Heart left ventricle (tissue), 16 donors: ENCODE measurements at regions not wholly inside any gene's neighbourhood (a gene's known extent, or its start where the extent isn't known, plus 50 kb on each side); places are given as distances from the start of the nearest gene placed in this dataset.

Experiments
- ATAC-seq, 4 donors: fragments of 200-7000 bp; cut with Tn5 transposase; one replicate each; pipeline ENCODE4 v1.9.1; 2020 to 2022; ENCODE audit warnings: moderate library complexity in 4 of 4, mild to moderate bottlenecking in 3 of 4, moderate number of reproducible peaks in 1 of 4
- DNase-seq, 5 donors: peaks; one replicate each; pipeline ENCODE4 v3.0.0-alpha.2; 2020
- H3K27ac ChIP-seq, 12 donors: fragments of 200-600 bp; sonication (generic) in 4 of 12; one replicate each; pipeline versions ENCODE4 v1.5.0 to v1.8.0; 2016 to 2022; ENCODE audit warnings: mild to moderate bottlenecking in 2 of 12
- H3K27me3 ChIP-seq, 9 donors: fragments of 200-600 bp; sonication (generic) in 2 of 9; one replicate each; pipeline versions ENCODE4 v1.5.1 to v1.8.0; 2016 to 2022; ENCODE audit warnings: mild to moderate bottlenecking in 3 of 9
- H3K36me3 ChIP-seq, 9 donors: fragments of 200-600 bp; sonication (generic) in 2 of 9; one replicate each; pipeline versions ENCODE4 v1.5.0 to v1.8.0; 2018 to 2022; ENCODE audit warnings: mild to moderate bottlenecking in 2 of 9
- H3K4me1 ChIP-seq, 12 donors: fragments of 200-600 bp; sonication (generic) in 4 of 12; one replicate each; pipeline versions ENCODE4 v1.5.0 to v1.8.0; 2016 to 2022; ENCODE audit warnings: mild to moderate bottlenecking in 3 of 12
- H3K4me3 ChIP-seq, 12 donors: fragments of 200-600 bp; sonication (generic) in 4 of 12; one replicate each; pipeline versions ENCODE4 v1.5.0 to v1.8.0; 2017 to 2022; ENCODE audit warnings: mild to moderate bottlenecking in 9 of 12, moderate library complexity in 4 of 12
- H3K9me3 ChIP-seq, 12 donors: fragments of 200-600 bp; sonication (generic) in 4 of 12; one replicate each; pipeline versions ENCODE4 v1.5.0 to v1.8.0; 2016 to 2022; ENCODE audit warnings: mild to moderate bottlenecking in 1 of 12
- CTCF ChIP-seq, 12 donors: fragments of 200-600 bp; sonication (generic) in 4 of 12; IDR thresholded peaks; one replicate each; pipeline versions ENCODE4 v1.5.0 to v1.8.0; 2018 to 2022; ENCODE audit warnings: antibody characterized with exemption in 12 of 12, mild to moderate bottlenecking in 5 of 12
- POLR2A ChIP-seq, 2 donors: fragments of 450-650 bp; IDR thresholded peaks; one replicate each; pipeline ENCODE4 v1.6.1; 2017; ENCODE audit warnings: antibody characterized with exemption in 2 of 2, mild to moderate bottlenecking in 2 of 2, moderate library complexity in 2 of 2
- WGBS, 4 donors: extraction: QIAGEN DNeasy Blood & Tissue Kit in 2 of 4; methylation state at CpG; one replicate each; pipeline versions ENCODE4 v1.1.5 to v1.1.7; 2013 to 2018; 5-methylcytosine and 5-hydroxymethylcytosine counted together
- intact Hi-C, 10 donors: fragments of 100-400 bp; cut with DNase I; formaldehyde crosslinking; loops; one replicate each; pipeline versions ENCODE4 v1.11.1 to v1.14.2; 2022
- donor health status: ischemic (EF 13 %, LVEDD 7.1; RV severe dilation, severe dysfunction).
- donor health status: healthy with polysubstance abuse.
- donor health status: DM: no; HTN: yes; CAD: no.
- donor health status: DM: no; HTN: no; CAD: no.
- donor health status: ischemic (EF 25% LVEDD 6.9; RV normal size, moderate dysfunction).
- donor health status: ischemic (EF 25% LVEDD 5.7; RV mildly dilated, moderate dysfunction).
- donor health status: healthy.
- donor health status: DM: yes; HTN: yes; CAD: no.
- donor health status: ischemic (EF 35%, LVEDD 5.7; RV mildly dilated, moderate dysfunction).
- donor health status: nonischemic (EF 11% LVEDD 7.7; RV severe dilation, severe dysfunction).
- donor health status: DM: yes; HTN: yes; CAD: no.
- donor health status: PGD.
- donor health status: ischemic (EF 29% LVEDD 5.4; RV normal size, mild dysfunction).
- donor health status: nonischemic (EF 23%, LVEDD 6.1; RV moderate dilation, normal function).

- intact Hi-C loops = no loop called here
- Histone ChIP-seq H3K4me3 (no peak overlapping the region), H3K27ac (no peak overlapping the region), H3K36me3 (no peaks in the 10 kb centered on the region), H3K9me3 (no peaks in the 10 kb centered on the region), H3K4me1 (peaks cover 0 to 6% (median 0%) of the 10 kb centered on the region in 12 donors), H3K27me3 (no peaks in the 10 kb centered on the region)
- TF ChIP-seq CTCF (IDR thresholded peaks at IDR 0.05) = no peak
- no peak for TF ChIP-seq POLR2A (IDR thresholded peaks at IDR 0.05)
- WGBS, 4 donors = 66 to 79% (median 68%) methylated on average over 1 of the region's 1 CpG
- DNase-seq (no peak), ATAC-seq (no peak)
Measured at GRCh38 chr3:170760174-170760526, 109.8 kb downstream of the RPL22L1 start.

GRCh38 chr3:170759511-170760173 lies 110.4 kb downstream of the RPL22L1 start:
- Histone ChIP-seq H3K4me1 (peaks cover 0 to 6% (median 0%) of the 10 kb centered on the region in 12 donors), H3K9me3 (no peaks in the 10 kb centered on the region), H3K27ac (no peak overlapping the region), H3K4me3 (no peak overlapping the region), H3K36me3 (no peaks in the 10 kb centered on the region), H3K27me3 (no peaks in the 10 kb centered on the region)
- 72 to 79% (median 74%) methylated on average over 5 of the region's 5 CpGs for WGBS, 4 donors
- intact Hi-C loops = no loop called here
- no peak for TF ChIP-seq CTCF (IDR thresholded peaks at IDR 0.05)
- TF ChIP-seq POLR2A (IDR thresholded peaks at IDR 0.05) = no peak
- DNase-seq (no peak), ATAC-seq (no peak)

- H3K27ac ChIP-seq = no peak overlapping the region
- DNase-seq (no peak), ATAC-seq (no peak)
- H3K27me3 ChIP-seq = no peaks in the 10 kb centered on the region
- H3K36me3 ChIP-seq = no peaks in the 10 kb centered on the region
- intact Hi-C loops = no loop called here
- TF ChIP-seq CTCF (IDR thresholded peaks at IDR 0.05) (no peak), POLR2A (IDR thresholded peaks at IDR 0.05) (no peak)
- H3K4me3 ChIP-seq = no peak overlapping the region
- 89 to 98% (median 95%) methylated on average over 1 of the region's 1 CpG for WGBS, 4 donors
- H3K9me3 ChIP-seq = no peaks in the 10 kb centered on the region
- H3K4me1 ChIP-seq = peaks cover 0 to 15% (median 0%) of the 10 kb centered on the region in 12 donors
Measured at GRCh38 chr3:170757038-170757437, 113.0 kb downstream of the RPL22L1 start.

- intact Hi-C loops = no loop called here
- DNase-seq = no peak
- TF ChIP-seq CTCF (IDR thresholded peaks at IDR 0.05) (no peak), POLR2A (IDR thresholded peaks at IDR 0.05) (no peak)
- H3K36me3 ChIP-seq = no peaks in the 10 kb centered on the region
- no peak overlapping the region for H3K27ac ChIP-seq
- no peak overlapping the region for H3K4me3 ChIP-seq
- no peak for ATAC-seq
- H3K9me3 ChIP-seq = no peaks in the 10 kb centered on the region
- peaks cover 0 to 19% (median 6%) of the 10 kb centered on the region in 12 donors for H3K4me1 ChIP-seq
- no peaks in the 10 kb centered on the region for H3K27me3 ChIP-seq
Measured at GRCh38 chr3:170754311-170754693, 115.7 kb downstream of the RPL22L1 start.
